NCI-H2029 treated with DMSO at 0.1 percent for 48 hours (cell line): ENCODE measurements at regions not wholly inside any gene's neighbourhood (a gene's known extent, or its start where the extent isn't known, plus 50 kb on each side); places are given as distances from the start of the nearest gene placed in this dataset.
"Not testable (repeated sequence)": the region's sequence is repeated elsewhere in the genome, so short reads cannot be mapped to it uniquely, and the experiment has no call there.

Experiments
- DNase-seq: peaks from one replicate; lab custom pipeline; 2025; lab: John Stamatoyannopoulos, UW

DNA sequence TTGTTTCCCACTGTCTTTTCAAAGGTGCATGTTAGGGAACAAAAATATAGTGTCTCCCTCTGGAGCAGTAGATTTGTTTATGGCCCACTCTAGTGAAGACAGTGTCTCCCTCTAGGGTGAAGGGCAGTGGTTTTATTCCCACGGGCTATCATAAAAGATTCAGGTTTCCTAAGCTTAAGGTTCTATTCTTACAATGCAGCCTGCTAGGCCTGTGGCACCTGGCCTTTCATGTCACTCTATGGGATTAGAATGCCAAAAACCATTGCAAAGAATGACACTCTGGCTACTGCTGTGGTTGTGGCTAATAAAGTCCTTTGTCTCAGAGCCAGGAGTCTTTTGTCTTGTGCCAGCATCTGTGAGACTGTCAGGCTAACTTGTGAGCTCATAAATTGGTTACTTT, 92.6 kb upstream of the GPR39 start:
- not testable (repeated sequence) for DNase-seq

DNA sequence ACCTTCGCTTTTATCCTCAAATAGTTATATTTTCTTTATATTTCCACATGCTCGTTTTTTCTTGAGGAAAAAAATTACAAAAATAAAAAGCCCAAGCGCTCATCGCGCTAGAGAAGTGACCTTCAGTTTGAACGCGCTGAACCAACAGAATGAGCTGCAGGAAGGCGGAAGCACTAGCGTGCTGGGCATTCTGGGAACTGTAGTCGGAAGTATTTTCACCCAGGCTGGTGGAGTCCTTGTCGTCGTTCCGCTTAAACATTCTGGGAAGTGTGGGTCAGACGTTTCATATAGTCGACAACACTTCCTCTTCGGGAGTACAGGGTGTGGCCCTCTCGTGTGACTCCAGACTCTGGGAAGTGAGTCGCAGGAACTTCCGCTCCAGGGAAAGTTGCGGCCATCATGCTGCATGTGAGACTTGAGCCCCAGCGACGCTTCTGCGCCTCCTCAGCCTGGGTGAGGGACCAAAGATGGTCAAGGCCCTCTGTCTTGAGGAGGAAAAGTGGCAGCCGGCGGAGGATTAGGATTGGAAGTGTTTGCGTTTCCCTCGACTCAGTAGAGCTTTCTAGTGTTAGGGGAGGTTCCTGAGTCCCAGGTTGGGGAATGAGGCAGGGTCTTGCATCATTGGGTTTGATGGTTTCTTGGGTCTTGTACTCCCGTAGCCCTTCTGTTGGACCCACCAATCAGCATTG, 84.1 kb upstream of the GPR39 start:
- DNase-seq, result not testable (repeated sequence)

DNA sequence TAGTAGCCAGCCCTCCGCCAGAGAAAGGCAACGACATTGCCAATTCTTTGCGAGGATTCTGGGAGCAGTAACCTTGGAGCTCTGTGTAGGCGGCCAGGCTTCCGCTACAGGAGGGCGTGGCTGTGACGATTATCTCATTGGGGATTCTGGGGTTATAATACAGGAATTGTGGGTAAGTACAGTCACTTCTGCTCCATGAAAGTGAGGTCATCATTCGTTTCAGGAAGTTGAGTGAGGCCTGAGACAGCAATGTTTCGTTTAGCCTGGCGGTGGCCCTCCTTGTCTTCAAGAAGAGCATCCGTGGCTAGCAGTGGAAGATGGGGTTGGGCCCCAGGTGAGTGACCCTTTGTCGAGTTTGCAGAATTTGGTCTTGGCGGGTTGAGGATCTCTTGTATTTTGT, 79.5 kb upstream of the GPR39 start:
- DNase-seq, result not testable (repeated sequence)

DNA sequence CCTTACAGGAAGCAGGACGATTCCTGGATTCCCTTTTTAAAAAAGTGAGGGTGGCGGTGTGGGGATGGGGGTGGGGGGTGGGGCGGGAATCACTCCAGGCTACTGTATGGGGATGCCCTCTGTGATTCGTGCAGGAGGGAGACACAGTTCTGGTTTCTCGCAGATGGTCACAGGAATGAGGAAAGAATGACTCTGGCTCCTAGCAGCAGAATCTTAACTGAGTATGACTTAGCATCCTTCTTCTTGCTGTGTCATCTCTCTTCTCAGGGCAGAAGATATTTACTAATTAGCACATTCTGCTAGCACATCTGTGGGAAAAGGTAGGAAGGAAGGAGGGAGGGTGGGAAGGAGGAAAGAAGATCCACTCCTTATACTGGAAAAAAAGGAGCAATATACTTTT, 78.8 kb upstream of the GPR39 start:
- DNase-seq, result not testable (repeated sequence)

DNA sequence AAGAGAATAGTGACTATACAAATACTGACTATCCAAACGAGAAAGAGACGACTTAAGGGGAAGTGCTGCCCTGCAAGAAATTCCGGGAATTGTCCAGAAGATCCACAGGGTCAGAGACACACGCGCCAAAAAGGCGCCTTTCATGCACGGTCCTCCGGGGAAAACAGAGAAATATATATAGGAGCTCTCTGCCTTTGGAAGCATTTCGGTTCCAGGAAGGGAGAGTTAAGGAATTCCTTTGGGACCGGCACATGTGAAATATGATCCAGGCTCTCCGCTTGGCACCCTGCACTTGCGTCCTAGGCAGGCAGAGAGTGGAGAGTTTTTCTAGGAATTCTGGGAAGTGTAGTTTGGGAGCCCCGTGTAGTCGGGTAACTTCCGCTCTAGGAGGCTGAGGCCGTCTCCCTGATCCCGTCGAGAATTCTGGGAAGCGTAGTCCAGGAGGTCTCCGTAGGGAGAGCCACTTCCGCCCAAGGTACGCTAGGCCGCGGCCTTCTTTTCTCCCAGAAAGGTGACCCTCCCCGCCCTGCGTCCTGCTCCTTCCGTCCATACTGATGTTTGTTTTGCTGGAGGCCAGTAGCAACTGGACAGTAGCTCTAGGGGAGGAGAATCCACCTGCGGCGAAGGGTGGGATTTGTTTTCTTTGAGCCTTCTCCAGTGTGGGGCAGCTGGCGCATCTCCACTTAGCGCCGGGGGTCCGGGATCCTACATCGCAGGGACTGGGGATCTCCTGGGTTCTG, 69.4 kb upstream of the GPR39 start:
- DNase-seq, result peak; percentile 34

DNA sequence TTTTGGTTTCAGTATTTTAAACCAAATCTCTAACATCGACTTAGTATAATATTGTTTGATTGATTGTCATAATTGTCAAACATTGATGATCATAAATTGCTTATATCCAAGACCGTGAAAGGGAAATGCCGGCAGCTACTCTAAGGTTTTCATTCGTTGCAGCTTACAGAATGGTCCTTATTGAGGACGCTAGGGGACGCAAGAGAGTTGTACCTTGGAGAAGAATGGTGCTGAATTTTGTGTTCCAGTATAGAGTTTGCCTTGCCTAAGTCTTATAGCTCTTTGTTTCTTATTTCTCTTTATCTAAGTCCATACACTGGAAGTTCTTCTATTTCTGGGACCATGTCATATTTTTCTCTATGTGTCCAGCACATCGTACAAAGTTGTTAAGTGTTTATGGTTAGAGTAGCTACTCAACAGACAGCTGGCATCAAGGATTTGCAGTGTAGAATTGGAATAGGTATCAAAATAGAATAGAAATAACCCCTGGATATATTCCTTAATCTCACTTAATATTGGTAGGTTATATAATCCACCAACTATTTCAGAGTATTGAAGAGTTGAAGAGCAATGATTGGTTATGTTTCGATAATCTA, 67.4 kb upstream of the GPR39 start:
- DNase-seq, result peak; percentile 38

DNA sequence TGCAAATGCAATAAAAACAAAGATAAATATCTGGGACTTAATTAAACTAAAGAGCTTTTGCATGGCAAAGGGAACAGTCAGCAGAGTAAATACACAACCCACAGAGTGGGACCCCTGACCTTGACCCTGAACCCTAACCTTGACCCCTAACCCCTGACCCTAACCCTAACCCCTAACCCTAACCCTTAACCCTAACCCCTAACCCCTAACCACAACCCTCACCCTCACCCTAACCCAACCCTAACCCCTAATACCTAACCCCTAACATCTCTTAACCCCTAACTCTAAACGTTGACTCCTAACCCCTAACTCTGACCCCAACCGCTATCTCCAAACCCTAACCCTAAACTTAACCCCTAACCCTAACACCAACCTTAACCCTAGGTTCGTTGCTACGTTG, 64.9 kb upstream of the GPR39 start:
- DNase-seq, result not testable (repeated sequence)

DNA sequence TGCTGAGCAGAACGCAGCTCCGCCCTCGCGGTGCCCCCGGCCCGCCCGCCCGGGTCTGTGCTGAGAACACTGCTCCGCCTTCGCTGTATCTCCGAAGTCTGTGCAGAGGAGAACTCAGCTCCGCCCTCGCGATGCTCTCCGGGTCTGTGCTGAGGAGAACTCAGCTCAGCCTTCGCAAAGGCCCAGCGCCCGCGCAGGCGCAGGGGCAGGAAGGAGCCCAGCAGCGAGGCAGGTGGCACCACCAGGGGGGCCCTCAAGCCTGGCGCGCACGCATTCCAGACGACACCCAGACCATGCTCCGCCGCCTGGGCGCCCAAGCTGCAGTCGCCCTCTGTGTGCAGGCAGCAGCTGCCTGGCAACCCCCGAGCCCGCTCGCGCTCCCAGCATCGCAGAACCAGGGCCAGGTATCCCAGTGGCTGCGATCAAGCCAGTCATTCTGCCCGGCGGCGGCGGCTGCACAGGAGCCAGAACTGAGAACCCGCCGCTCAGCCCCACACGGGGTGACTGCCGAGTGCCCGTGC, 64.1 kb upstream of the GPR39 start:
- DNase-seq, result peak; percentile 8

DNA sequence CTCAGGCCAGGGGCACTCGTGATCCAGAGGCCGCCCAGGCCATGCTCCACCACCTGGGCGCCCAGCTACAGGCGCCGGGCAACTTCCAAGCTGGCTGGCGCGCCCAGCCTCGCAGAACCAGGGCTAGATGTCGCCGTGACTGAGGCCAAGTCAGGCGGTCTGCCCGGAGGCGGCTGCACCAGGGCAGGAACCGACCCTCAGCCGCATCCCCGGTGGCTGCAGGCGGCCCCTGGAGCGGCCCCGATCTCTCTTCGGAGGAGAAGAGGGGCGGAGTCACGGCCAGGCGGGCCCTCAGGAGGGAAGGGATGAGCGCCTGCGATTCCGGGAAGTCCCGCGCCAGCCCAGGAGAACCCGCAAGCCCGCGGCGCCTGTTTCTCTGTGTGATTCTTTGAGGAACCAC, 63.2 kb upstream of the GPR39 start:
- DNase-seq, result not testable (repeated sequence)

DNA sequence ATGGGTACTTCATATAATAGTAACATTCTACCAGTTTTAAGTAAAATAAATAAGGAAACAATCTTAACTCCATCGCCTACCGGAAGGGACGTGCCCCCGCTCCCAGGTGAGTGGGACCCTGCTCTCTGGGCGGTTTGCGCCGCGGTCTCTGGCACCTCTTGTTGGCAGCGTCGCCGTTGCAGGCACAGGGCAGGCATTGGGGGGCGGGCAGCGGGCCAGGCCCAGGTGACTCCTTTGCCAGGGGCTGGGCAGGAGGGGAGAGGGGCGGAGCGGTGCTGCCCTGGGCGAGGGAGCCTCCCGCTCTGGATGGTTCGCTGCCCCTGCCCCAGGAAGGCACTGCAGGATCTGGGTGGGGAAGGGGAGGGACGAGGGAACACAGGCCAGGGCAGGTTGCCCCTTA, 55.6 kb upstream of the GPR39 start:
- not testable (repeated sequence) for DNase-seq

DNA sequence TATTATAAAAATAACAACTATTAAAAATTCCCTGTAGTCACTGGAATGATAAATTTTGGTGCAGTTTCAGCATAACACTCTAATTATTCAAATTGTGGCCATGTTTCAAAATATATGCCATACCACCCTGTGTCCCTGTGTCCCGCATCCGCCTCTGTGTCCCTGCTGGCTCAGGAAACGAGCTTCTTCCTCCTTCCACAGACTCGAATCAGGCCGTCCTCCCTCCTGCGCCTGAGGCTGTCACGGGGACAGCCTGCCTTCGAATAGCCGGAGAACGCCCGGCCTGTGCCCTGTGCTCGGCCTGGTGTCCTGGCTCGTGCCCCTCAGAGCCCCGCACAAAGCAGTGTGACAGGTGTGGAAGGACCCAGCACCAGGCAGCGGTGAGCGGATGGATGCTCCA, 55.1 kb upstream of the GPR39 start:
- not testable (repeated sequence) for DNase-seq

DNA sequence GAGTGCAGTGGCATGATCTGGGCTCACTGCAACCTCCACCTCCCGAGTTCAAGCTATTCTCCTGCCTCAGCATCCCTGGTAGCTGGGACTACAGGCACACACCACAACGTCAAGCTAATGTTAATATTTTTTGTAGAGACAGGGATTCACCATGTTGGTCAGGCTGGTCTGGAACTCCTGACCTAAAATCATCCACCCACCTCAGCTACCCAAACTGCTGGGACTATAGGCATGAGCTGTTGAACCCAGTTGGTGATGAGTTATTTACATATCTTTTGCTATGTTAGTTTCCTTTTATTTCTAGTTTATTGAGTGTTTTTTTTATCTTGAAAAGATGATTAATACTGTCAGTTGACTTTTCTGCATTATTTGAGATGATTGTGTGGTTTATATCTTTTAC, 53.3 kb upstream of the GPR39 start:
- not testable (repeated sequence) for DNase-seq

DNA sequence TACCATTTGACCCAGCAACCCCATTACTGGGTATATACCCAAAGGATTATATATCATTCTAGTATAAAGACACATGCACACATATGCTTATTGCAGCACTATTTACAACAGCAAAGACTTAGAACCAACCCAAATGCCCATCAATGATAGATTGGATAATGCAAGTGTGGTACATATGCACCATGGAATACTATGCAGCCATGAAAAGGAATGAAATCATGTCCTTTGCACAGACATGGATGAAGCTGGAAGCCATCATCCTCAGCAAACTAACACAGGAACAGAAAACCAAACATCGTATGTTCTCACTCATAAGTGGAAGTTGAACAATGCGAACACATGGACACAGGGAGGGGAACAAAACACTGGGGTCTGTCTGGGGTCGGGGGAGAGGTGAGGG, 50.6 kb upstream of the GPR39 start:
- not testable (repeated sequence) for DNase-seq

DNA sequence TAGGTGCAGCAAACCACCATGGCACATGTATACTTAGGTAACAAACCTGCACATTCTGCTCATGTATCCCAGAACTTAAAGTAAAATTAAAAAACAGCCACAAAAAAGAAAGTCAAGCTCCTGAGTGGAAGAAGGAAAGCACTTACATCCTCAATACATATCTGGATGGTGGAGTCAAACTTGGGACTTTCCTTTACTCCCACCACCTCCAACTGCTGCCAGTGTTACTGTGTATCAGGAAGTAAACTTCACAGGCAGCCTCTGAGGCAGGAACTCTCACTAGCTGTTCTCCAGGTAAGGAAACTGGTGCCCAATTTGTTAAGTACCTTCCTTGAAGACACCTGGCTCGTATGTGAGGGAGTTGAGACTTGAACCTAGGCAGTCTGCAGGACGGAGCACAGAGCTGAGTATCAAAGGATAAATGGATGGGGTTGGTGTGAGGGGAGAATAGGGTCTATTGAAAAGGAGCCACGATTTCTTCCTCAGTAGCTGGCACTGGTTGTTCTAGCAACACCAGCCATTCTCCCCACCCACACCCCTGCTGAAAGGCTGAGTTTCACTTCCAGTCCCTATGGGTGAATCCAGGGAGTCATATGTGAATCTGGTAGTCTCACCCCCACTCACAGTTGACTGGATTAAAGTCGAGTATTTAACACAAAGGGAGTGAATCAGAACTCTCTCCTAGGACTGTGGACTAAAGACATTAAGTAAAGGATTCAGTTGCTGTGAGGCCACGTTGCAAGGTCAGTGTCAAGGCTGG, 50.0 kb upstream of the GPR39 start:
- DNase-seq, result no peak
